H9 (cell line): ENCODE measurements at regions not wholly inside any gene's neighbourhood (a gene's known extent, or its start where the extent isn't known, plus 50 kb on each side); places are given as distances from the start of the nearest gene placed in this dataset.

Source experiments
- DNase-seq: peaks from one replicate; pipeline ENCODE4 v3.0.0-alpha.2; 2017
- H2AFZ ChIP-seq: one replicate; pipeline ENCODE4 v1.6.1; 2013; ENCODE audit warnings: mild to moderate bottlenecking, low read length, control low read depth, moderate library complexity
- H2AK5ac ChIP-seq: 2 replicates; pipeline ENCODE4 v1.6.1; 2013; ENCODE audit warnings: low read length, control low read depth, mixed read lengths; ENCODE audit not compliant: insufficient read length
- H2BK120ac ChIP-seq: one replicate; pipeline ENCODE4 v1.6.1; 2013; ENCODE audit warnings: low read depth, mild to moderate bottlenecking, low read length, control low read depth, inconsistent platforms; ENCODE audit not compliant: poor library complexity, severe bottlenecking
- H2BK12ac ChIP-seq: 2 replicates; pipeline ENCODE4 v1.6.1; 2013; ENCODE audit warnings: low read length, control low read depth, mixed read lengths, low read depth; ENCODE audit not compliant: insufficient read length
- H2BK15ac ChIP-seq: 2 replicates; pipeline ENCODE4 v1.6.1; 2013; ENCODE audit warnings: low read depth, low read length, control low read depth
- H2BK20ac ChIP-seq: one replicate; pipeline ENCODE4 v1.6.1; 2013; ENCODE audit warnings: low read depth, mild to moderate bottlenecking, low read length, control low read depth, inconsistent platforms; ENCODE audit not compliant: poor library complexity, severe bottlenecking
- H2BK5ac ChIP-seq: 2 replicates; pipeline ENCODE4 v1.6.1; 2013; ENCODE audit warnings: low read length, control low read depth, mixed read lengths; ENCODE audit not compliant: insufficient read length
- H3K14ac ChIP-seq: 2 replicates; pipeline ENCODE4 v1.6.1; 2013; ENCODE audit warnings: low read length, control low read depth; ENCODE audit not compliant: insufficient read depth
- H3K18ac ChIP-seq: 2 replicates; pipeline ENCODE4 v1.6.1; 2013; ENCODE audit warnings: low read depth, mild to moderate bottlenecking, mixed read lengths, low read length, control low read depth; ENCODE audit not compliant: insufficient read length
- H3K23ac ChIP-seq: 2 replicates; pipeline ENCODE4 v1.6.1; 2013; ENCODE audit warnings: low read length, control low read depth, mixed read lengths, low read depth; ENCODE audit not compliant: insufficient read length
- H3K23me2 ChIP-seq: 2 replicates; pipeline ENCODE4 v1.6.1; 2013; ENCODE audit warnings: low read depth, mild to moderate bottlenecking, mixed read lengths, low read length, control low read depth; ENCODE audit not compliant: insufficient read length, poor library complexity, severe bottlenecking
- H3K27ac ChIP-seq: 2 replicates; pipeline ENCODE4 v1.5.1; 2013; ENCODE audit warnings: low read length, control low read depth, mixed read lengths, low read depth; ENCODE audit not compliant: insufficient read length
- H3K27me3 ChIP-seq: 2 replicates; pipeline ENCODE4 v1.6.1; 2013; ENCODE audit warnings: low read length, control low read depth, inconsistent platforms; ENCODE audit not compliant: insufficient read depth
- H3K4ac ChIP-seq: 2 replicates; pipeline ENCODE4 v1.6.1; 2013; ENCODE audit warnings: low read depth, mild to moderate bottlenecking, control low read depth, inconsistent platforms, low read length, moderate library complexity
- H3K4me1 ChIP-seq: 2 replicates; pipeline ENCODE4 v1.6.1; 2013; ENCODE audit warnings: low read length, control low read depth, inconsistent platforms; ENCODE audit not compliant: insufficient read depth
- H3K4me2 ChIP-seq: 2 replicates; pipeline ENCODE4 v1.6.1; 2013; ENCODE audit warnings: low read length, control low read depth, mixed read lengths; ENCODE audit not compliant: insufficient read length, insufficient read depth
- H3K56ac ChIP-seq: 2 replicates; pipeline ENCODE4 v1.6.1; 2013; ENCODE audit warnings: low read depth, mild to moderate bottlenecking, mixed read lengths, low read length, control low read depth; ENCODE audit not compliant: insufficient read length
- H3K79me1 ChIP-seq: 2 replicates; pipeline ENCODE4 v1.6.1; 2013; ENCODE audit warnings: low read depth, mild to moderate bottlenecking, moderate library complexity, low read length, control low read depth, inconsistent platforms; ENCODE audit not compliant: insufficient read depth, poor library complexity, severe bottlenecking
- H3K79me2 ChIP-seq: 2 replicates; pipeline ENCODE4 v1.6.1; 2013; ENCODE audit warnings: low read length, control low read depth, inconsistent platforms; ENCODE audit not compliant: insufficient read depth
- H3K9ac ChIP-seq: 2 replicates; pipeline ENCODE4 v1.6.1; 2013; ENCODE audit warnings: low read length, control low read depth, mixed read lengths; ENCODE audit not compliant: insufficient read length; ENCODE audit errors: extremely low read depth
- H3K9me3 ChIP-seq: one replicate; pipeline ENCODE4 v1.6.1; 2013; ENCODE audit warnings: low read depth, low read length, inconsistent platforms; ENCODE audit not compliant: control insufficient read depth
- H3T11ph ChIP-seq: one replicate; pipeline ENCODE4 v1.6.1; 2013; ENCODE audit warnings: mild to moderate bottlenecking, low read length, control low read depth, inconsistent platforms
- H4K20me1 ChIP-seq: one replicate; pipeline ENCODE4 v1.6.1; 2013; ENCODE audit not compliant: control insufficient read depth, insufficient read length, insufficient read depth
- H4K5ac ChIP-seq: 2 replicates; pipeline ENCODE4 v1.6.1; 2013; ENCODE audit warnings: low read depth, mild to moderate bottlenecking, mixed read lengths, low read length, control low read depth; ENCODE audit not compliant: insufficient read length
- H4K8ac ChIP-seq: replicated peaks from 2 replicates; pipeline ENCODE4 v1.6.1; 2013; ENCODE audit warnings: low read length, control low read depth, mixed read lengths, low read depth; ENCODE audit not compliant: insufficient read length
- H4K91ac ChIP-seq: 2 replicates; pipeline ENCODE4 v1.6.1; 2013; ENCODE audit warnings: low read depth, mild to moderate bottlenecking, moderate library complexity, mixed read lengths, low read length, control low read depth; ENCODE audit not compliant: insufficient read length
- H3K27ac Mint-ChIP-seq, 3 experiments: 2 replicates in 2 of 3; 3 replicates in 1 of 3; pipeline ENCODE4 v1.8.0; 2020 to 2021; ENCODE audit warnings: mixed read lengths in 3 of 3, mild to moderate bottlenecking in 1 of 3, moderate library complexity in 1 of 3
- H3K27me3 Mint-ChIP-seq: 2 replicates; pipeline ENCODE4 v1.8.0; 2021; ENCODE audit warnings: low read depth, mild to moderate bottlenecking, moderate library complexity, mixed read lengths
- H3K36me3 Mint-ChIP-seq, 3 experiments: 2 replicates in 2 of 3; 3 replicates in 1 of 3; pipeline ENCODE4 v1.8.0; 2020 to 2021; ENCODE audit warnings: low read depth in 3 of 3, mixed read lengths in 3 of 3; ENCODE audit not compliant: insufficient read depth in 1 of 3
- H3K4me1 Mint-ChIP-seq, 2 experiments: 2 replicates each; pipeline ENCODE4 v1.8.0; 2020; ENCODE audit warnings: mixed read lengths in 2 of 2
- H3K4me3 Mint-ChIP-seq, 2 experiments: 2 replicates in 1 of 2; 3 replicates in 1 of 2; pipeline ENCODE4 v1.8.0; 2020 to 2021; ENCODE audit warnings: mild to moderate bottlenecking in 2 of 2, mixed read lengths in 2 of 2, moderate library complexity in 1 of 2
- H3K9me3 Mint-ChIP-seq, 2 experiments: 2 replicates in 1 of 2; 3 replicates in 1 of 2; pipeline ENCODE4 v1.8.0; 2020; ENCODE audit warnings: mild to moderate bottlenecking in 2 of 2, mixed read lengths in 2 of 2, moderate library complexity in 1 of 2
- CTCF ChIP-seq: fragments of 200-600 bp; sonication (generic); conservative IDR thresholded peaks from 3 replicates; pipeline ENCODE4 v1.8.0; 2021; ENCODE audit warnings: antibody characterized with exemption, mild to moderate bottlenecking
- WGBS: extraction: QIAGEN DNeasy Blood & Tissue Kit; methylation state at CpG from one replicate; pipeline ENCODE4 v1.1.7; 2013; ENCODE audit warnings: missing lambda C conversion rate, low lambda C conversion rate, mixed read lengths; ENCODE audit not compliant: insufficient read length; ENCODE audit errors: extremely low coverage; 5-methylcytosine and 5-hydroxymethylcytosine counted together

GRCh38 chr10:3353235-3353634 is 180.7 kb upstream of the PITRM1 start:
- H3K27ac Mint-ChIP-seq: no peak overlapping the region
- no peak overlapping the region for H3T11ph ChIP-seq
- H4K20me1 ChIP-seq: no peaks in the 10 kb centered on the region
- H2AK5ac ChIP-seq: no peak overlapping the region
- no peak overlapping the region for H3K4ac ChIP-seq
- H3K4me3 Mint-ChIP-seq: no peak overlapping the region
- H4K91ac ChIP-seq: no peak overlapping the region
- no peak for TF ChIP-seq CTCF
- H3K23me2 ChIP-seq: no peaks in the 10 kb centered on the region
- no peak overlapping the region for H2BK120ac ChIP-seq
- H3K36me3 Mint-ChIP-seq: peaks cover 0 to 2% (median 0%) of the 10 kb centered on the region in 3 experiments; a peak in 2 of 7 replicates
- H3K9ac ChIP-seq: no peak overlapping the region
- H2BK12ac ChIP-seq: no peak overlapping the region
- H3K14ac ChIP-seq: no peak overlapping the region
- H2AFZ ChIP-seq: no peak overlapping the region
- no peak overlapping the region for H2BK15ac ChIP-seq
- no peak for DNase-seq
- H2BK5ac ChIP-seq: no peak overlapping the region
- no peak overlapping the region for H3K18ac ChIP-seq
- no peaks in the 10 kb centered on the region for H3K9me3 ChIP-seq
- no CpG with 5 or more reads among the region's 2 CpGs for WGBS
- no peak overlapping the region for H3K23ac ChIP-seq
- no peak overlapping the region for H3K27ac ChIP-seq
- no peak overlapping the region for H4K5ac ChIP-seq
- peaks cover 0 to 3% of the 10 kb centered on the region in 2 experiments; a peak in 2 of 4 replicates for H3K4me1 Mint-ChIP-seq
- no peaks in the 10 kb centered on the region for H3K79me2 ChIP-seq
- no peak overlapping the region for H2BK20ac ChIP-seq
- no peak overlapping the region for H4K8ac ChIP-seq
- no peaks in the 10 kb centered on the region for H3K27me3 ChIP-seq
- H3K27me3 Mint-ChIP-seq: 0 out of 2 replicates have a peak, but pooled peaks cover 2% of the 10 kb centered on the region
- H3K4me1 ChIP-seq: no peaks in the 10 kb centered on the region
- H3K79me1 ChIP-seq: no peaks in the 10 kb centered on the region
- no peak overlapping the region for H3K4me2 ChIP-seq
- H3K56ac ChIP-seq: no peak overlapping the region
- H3K9me3 Mint-ChIP-seq: peaks cover 1 to 15% of the 10 kb centered on the region in 2 experiments; a peak in 4 of 5 replicates
